GM18517 (cell line): ENCODE measurements at regions not wholly inside any gene's neighbourhood (a gene's known extent, or its start where the extent isn't known, plus 50 kb on each side); places are given as distances from the start of the nearest gene placed in this dataset.

Experiments used
- ATAC-seq: cut with Tn5 transposase; IDR thresholded peaks from one replicate; pipeline ENCODE4 v1.9.1; 2021; ENCODE audit warnings: mild to moderate bottlenecking, moderate library complexity; ENCODE audit not compliant: unreplicated experiment

- ATAC-seq, result no peak
Observed at GRCh38 chr6:141347086-141347485, 785.6 kb upstream of the GJE1 start.

DNA sequence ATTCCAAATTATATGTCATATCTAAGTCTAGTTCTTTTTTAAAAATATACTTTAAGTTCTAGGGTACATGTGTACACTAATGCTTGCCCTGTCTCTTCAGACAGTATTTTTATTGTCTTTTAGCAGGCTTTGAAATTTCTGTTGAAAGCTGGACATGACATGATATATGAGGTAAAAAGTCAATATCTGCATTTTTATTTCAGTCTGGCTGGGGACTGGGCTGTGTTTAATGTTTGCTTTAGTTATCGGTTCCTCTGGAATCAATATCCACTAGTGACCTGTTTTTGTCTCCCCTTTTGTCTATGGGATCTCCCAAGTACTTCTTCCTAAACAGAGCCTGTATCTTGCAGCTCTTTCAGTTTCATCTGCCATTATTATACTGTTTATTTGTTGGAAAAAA is 786.2 kb upstream of the GJE1 start:
- ATAC-seq, result no peak

GRCh38 chr6:141337191-141337590 is 795.5 kb upstream of the GJE1 start:
- no peak for ATAC-seq

- ATAC-seq, result no peak
Observed at GRCh38 chr6:141335477-141336273, 797.0 kb upstream of the GJE1 start.

DNA sequence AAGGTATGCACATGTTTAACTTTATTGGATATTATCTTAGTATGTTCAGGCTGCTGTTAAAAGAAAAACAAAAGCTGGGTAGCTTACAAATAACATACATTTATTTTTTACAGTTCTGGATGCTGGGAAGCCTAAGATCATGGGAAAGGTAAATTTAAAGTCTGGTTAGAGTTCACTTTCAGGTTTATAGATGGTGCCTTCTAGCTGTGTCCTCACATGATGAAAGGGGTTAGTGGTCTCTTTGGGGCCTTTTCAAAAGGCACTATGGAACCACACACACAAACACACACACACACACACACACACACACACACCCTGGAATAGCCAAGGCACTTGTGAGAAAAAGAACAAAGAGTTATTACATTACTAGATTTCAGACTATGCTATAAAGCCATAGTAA is 805.8 kb upstream of the GJE1 start:
- ATAC-seq, result no peak

GRCh38 chr6:141326426-141326825 is 806.3 kb upstream of the GJE1 start:
- ATAC-seq, result no peak

- ATAC-seq, result no peak
Observed at GRCh38 chr6:141321493-141322347, 811.0 kb upstream of the GJE1 start.

DNA sequence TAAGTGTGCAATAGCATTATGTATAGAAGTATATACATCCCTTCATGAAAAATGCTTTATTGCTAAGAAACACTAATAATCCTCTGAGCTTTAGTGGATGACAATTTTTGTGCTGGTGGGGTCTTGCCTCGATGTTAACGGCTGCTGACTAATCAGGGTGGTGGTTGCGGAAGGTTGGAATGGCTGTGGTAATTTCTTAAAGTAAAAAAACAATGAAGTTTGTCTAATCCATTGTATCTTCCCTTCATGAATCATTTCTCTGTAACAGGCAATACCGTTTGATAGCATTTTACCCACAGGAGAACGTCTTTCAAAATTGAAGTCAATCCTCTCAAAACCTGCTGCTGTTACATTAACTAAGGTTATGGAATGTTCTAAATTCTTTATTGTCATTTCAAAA is 816.5 kb upstream of the GJE1 start:
- ATAC-seq, result no peak

DNA sequence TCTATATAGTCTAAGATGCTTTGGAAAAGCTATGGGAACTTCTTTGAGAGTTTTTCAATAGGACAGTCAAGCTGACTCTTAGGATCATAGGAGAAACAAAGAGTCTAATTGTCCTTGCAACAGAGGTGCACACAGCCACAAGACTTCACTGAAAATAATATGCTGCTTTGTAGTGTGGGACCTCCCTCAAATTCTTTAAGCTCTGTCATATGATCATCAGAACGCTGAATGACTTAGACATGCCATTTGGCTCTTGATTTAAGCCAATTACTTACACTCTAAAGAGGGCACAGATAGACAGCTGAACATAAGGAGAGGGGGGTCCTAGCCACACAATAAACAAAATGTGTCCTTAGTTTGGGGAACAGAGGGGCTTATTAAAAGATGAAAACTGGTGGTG is 818.7 kb upstream of the GJE1 start:
- no peak for ATAC-seq

DNA sequence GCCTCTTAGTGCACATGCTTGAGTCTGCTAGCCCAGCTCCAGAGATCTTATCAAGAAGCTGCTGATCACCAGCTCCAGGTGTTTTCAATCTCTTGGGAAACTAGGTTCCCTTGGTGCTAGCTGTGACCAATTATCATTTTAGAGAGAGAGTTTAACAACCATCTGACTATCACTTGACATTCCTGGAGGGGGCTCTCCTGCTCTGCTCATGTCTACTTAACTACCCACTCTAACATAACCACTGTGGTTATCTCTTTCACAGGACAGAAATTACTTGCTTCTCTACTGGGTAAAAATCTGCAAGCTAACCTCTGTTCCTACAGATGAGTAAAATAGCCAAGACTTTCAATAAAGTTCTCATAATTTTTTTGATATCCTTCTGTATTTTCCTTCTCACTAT is 823.4 kb upstream of the GJE1 start:
- ATAC-seq, result peak; percentile 68

DNA sequence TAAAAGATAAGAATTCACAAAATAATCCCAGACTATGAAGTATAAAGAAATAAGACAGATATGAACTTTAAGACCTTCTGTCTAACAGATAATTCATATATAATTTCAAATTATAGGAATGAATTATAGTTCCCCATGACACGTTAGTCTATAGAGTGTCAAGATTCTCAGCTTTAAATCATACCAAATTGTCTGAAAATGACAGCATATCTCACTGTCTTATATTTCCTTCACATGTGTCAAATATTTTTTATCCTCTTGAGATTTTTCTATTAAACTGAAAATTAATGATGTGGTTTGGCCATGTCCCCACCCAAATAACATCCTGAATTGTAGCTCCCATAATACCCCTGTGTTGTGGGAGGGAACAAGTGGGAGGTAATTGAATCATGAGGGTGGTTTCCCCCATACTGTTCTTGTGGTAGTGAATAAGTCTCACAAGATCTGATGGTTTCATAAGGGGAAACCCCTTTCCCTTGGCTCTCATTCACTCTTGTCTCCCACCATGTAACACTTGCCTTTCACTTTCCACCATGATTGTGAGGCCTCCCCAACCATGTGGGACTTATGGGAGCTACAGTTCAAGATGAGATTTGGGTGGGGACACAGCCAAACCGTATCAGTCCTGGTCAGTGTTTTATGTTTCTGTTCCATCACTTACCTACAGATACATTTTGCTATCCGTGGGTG is 825.3 kb upstream of the GJE1 start:
- ATAC-seq, result no peak

- ATAC-seq, result no peak
Observed at GRCh38 chr6:141303907-141304306, 828.8 kb upstream of the GJE1 start.

DNA sequence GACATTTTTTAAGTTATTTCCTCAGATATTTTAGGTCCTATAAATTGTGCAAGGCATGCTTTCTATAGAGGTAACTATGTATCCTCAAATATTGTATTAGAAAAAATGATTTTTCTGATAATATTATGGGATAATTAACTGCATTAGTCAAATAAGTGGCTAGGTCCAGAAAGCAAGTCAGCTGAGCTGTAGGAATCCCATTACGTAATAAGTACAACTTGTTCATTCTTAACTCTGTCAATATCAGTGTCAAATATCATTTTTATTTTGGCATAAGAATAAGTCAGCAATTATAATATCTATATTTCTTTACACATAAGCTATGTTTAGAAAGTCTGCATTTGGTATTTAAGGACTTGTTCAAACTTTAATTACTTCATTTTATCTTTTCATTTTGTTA is 830.9 kb upstream of the GJE1 start:
- no peak for ATAC-seq

GRCh38 chr6:141290941-141291721 is 841.6 kb upstream of the GJE1 start:
- ATAC-seq, result no peak

- ATAC-seq, result no peak
Observed at GRCh38 chr6:141288947-141289346, 843.8 kb upstream of the GJE1 start.

- no peak for ATAC-seq
Observed at GRCh38 chr6:141282263-141282662, 850.5 kb upstream of the GJE1 start.

DNA sequence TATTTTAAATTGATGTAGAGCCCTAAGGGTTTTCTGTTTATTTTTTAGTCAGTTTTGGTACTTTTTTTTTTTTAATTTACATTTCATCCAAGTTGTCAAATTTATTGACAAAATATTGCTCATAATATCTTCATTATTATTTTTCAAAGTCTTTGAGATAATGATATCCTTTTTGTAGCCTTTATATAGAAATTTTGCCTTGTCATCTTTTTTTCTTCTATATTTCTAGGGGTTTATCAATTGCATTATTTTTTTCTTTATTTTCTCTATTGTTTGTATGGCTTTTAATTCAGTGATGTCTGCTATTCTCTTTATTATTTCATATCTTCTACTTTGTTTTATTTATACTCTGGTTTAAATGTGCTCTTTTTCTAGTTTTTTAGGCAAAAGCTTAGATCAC is 863.0 kb upstream of the GJE1 start:
- ATAC-seq, result no peak

DNA sequence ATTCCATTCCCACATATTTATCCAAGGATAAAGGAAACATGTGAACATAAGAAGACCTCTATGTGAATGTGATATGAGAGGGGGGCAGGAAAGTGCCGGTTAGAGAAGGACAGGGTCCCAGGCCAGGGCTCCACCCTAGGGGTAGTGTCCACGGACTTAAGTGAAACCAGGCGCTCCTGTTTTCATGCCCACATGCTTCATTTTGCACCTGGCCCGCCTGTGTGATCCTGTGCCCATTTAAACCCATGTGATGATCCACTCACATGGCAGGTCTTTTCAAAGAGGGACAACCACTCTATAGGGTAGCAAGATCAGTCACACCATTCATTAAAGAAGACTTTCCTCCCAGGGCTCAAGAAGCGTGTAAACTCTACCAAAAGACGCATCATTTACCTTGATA is 865.3 kb upstream of the GJE1 start:
- no peak for ATAC-seq

- ATAC-seq, result no peak
Observed at GRCh38 chr6:141265756-141266623, 866.7 kb upstream of the GJE1 start.

DNA sequence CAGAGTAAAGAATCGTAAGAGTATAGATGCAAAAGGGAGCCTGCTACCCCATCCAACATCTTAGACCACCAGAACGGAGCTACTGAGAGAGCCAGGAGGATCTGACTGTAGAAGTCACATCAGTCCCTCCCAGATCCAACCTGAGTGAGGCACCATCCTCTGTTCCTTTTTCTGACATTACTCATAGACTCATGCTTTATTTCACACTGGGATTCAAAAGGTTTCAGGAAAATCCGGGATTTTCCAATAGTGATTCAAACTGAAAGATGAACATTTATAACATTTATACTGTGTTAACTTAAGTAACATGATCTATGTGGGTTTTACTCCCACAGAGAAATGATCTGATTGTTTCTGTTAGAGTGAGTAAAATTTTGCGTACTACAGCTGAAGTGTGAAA is 868.6 kb upstream of the GJE1 start:
- ATAC-seq, result no peak
